Astrocyte (in vitro differentiated cells and primary cell): ENCODE measurements at regions not wholly inside any gene's neighbourhood (a gene's known extent, or its start where the extent isn't known, plus 50 kb on each side); places are given as distances from the start of the nearest gene placed in this dataset.

Experiments used
- CTCF ChIP-seq: IDR thresholded peaks from 2 replicates; pipeline ENCODE4 v1.5.1; 2011; ENCODE audit warnings: low read depth, mild to moderate bottlenecking, inconsistent platforms, low read length, moderate library complexity; ENCODE audit not compliant: insufficient read depth
- EZH2 ChIP-seq: IDR thresholded peaks from 2 replicates; pipeline ENCODE4 v1.6.1; 2012; ENCODE audit warnings: mild to moderate bottlenecking, low read length, inconsistent platforms; ENCODE audit not compliant: insufficient read depth

GRCh38 chr2:129914538-129915302 is 64.7 kb upstream of the RAB6C start:
- no peak for TF ChIP-seq CTCF
- TF ChIP-seq EZH2 = no peak
